SU-DHL-6 (cell line): ENCODE measurements at regions not wholly inside any gene's neighbourhood (a gene's known extent, or its start where the extent isn't known, plus 50 kb on each side); places are given as distances from the start of the nearest gene placed in this dataset.

ENCODE experiments used
- H2AFZ ChIP-seq: fragments of 200-600 bp; sonication (generic); 2 replicates; pipeline ENCODE4 v1.6.1; 2014; ENCODE audit warnings: low read depth, mild to moderate bottlenecking, moderate library complexity, mixed read lengths, antibody characterized with exemption, low read length; ENCODE audit not compliant: severe bottlenecking
- H3F3A ChIP-seq: fragments of 200-600 bp; shearing (Covaris generic); 2 replicates; pipeline ENCODE4 v1.6.0; 2016; ENCODE audit warnings: antibody characterized with exemption, mild to moderate bottlenecking; ENCODE audit not compliant: insufficient read depth
- H3K27ac ChIP-seq: fragments of 200-600 bp; sonication (generic); 2 replicates; pipeline ENCODE4 v1.5.1; 2016; ENCODE audit warnings: low read depth, mild to moderate bottlenecking, low read length, moderate library complexity, mixed read lengths
- H3K27me3 ChIP-seq: fragments of 200-600 bp; sonication (generic), shearing (Covaris generic); 2 replicates; pipeline ENCODE4 v1.6.0; 2014; ENCODE audit warnings: mild to moderate bottlenecking, low read length
- H3K36me3 ChIP-seq: fragments of 200-600 bp; sonication (generic); 2 replicates; pipeline ENCODE4 v1.6.1; 2014; ENCODE audit warnings: mild to moderate bottlenecking, low read length, mixed read lengths
- H3K4me2 ChIP-seq: fragments of 300-600, 200-600 bp; shearing (Covaris generic), sonication (generic); 2 replicates; pipeline ENCODE4 v1.6.0; 2014; ENCODE audit warnings: low read length, low read depth, mild to moderate bottlenecking; ENCODE audit not compliant: poor library complexity, severe bottlenecking
- H3K4me3 ChIP-seq: fragments of 200-600 bp; sonication (generic); 2 replicates; pipeline ENCODE4 v1.5.1; 2014; ENCODE audit warnings: antibody characterized with exemption, low read length, mild to moderate bottlenecking, mixed read lengths; ENCODE audit not compliant: insufficient read depth, poor library complexity, severe bottlenecking
- H3K79me2 ChIP-seq: fragments of 200-600 bp; sonication (generic); 2 replicates; pipeline ENCODE4 v1.6.1; 2014; ENCODE audit warnings: mild to moderate bottlenecking, low read length, moderate library complexity; ENCODE audit not compliant: insufficient read depth
- H3K9ac ChIP-seq: fragments of 200-600 bp; sonication (generic); 2 replicates; pipeline ENCODE4 v1.7.0; 2014; ENCODE audit warnings: mild to moderate bottlenecking, low read length
- H3K9me2 ChIP-seq: fragments of 200-600 bp; sonication (generic); replicated peaks from 2 replicates; pipeline ENCODE4 v1.6.1; 2014; ENCODE audit warnings: low read length; ENCODE audit not compliant: insufficient read depth
- H3K9me3 ChIP-seq: fragments of 200-600 bp; sonication (generic); 2 replicates; pipeline ENCODE4 v1.6.1; 2014; ENCODE audit warnings: low read length, mixed read lengths; ENCODE audit not compliant: insufficient read depth
- H4K20me1 ChIP-seq: fragments of 200-600 bp; sonication (generic); 2 replicates; pipeline ENCODE4 v1.6.1; 2014; ENCODE audit warnings: low read depth, mild to moderate bottlenecking, antibody characterized with exemption, low read length, moderate library complexity, mixed read lengths
- CTCF ChIP-seq: fragments of 200-600 bp; sonication (generic); IDR thresholded peaks from one replicate; pipeline ENCODE4 v1.5.1; 2017; ENCODE audit warnings: antibody characterized with exemption, mild to moderate bottlenecking, low read length, moderate library complexity; ENCODE audit not compliant: insufficient read depth, poor library complexity, severe bottlenecking
- EZH2phosphoT487 ChIP-seq: fragments of 200-600 bp; sonication (generic), shearing (Covaris generic); conservative IDR thresholded peaks from 2 replicates; pipeline ENCODE4 v1.6.1; 2018; ENCODE audit warnings: mild to moderate bottlenecking, antibody characterized with exemption, low read length, moderate library complexity, mixed read lengths

GRCh38 chr3:16740515-16740914 is 135.3 kb upstream of the DAZL start:
- Histone ChIP-seq H3K9me2 (no peaks in the 10 kb centered on the region), H3K79me2 (no peaks in the 10 kb centered on the region), H3K9ac (no peak overlapping the region), H3K27me3 (no peaks in the 10 kb centered on the region), H2AFZ (no peak overlapping the region), H3K36me3 (peaks cover 2% of the 10 kb centered on the region; the same call in 1 of the 2 replicates), H3F3A (no peaks in the 10 kb centered on the region), H3K27ac (no peak overlapping the region), H4K20me1 (no peaks in the 10 kb centered on the region), H3K4me3 (no peak overlapping the region), H3K9me3 (no peaks in the 10 kb centered on the region), H3K4me2 (no peak overlapping the region)
- TF ChIP-seq EZH2phosphoT487 (no peak), CTCF (no peak)

GRCh38 chr3:16741103-16741758 is 136.0 kb upstream of the DAZL start:
- no peaks in the 10 kb centered on the region for H3K9me3 ChIP-seq
- TF ChIP-seq EZH2phosphoT487 (no peak), CTCF (no peak)
- no peak overlapping the region for H3K27ac ChIP-seq

GRCh38 chr3:16741890-16742289 is 136.7 kb upstream of the DAZL start:
- Histone ChIP-seq H3K4me3 (no peak overlapping the region), H3K9me3 (no peaks in the 10 kb centered on the region), H3K9me2 (no peaks in the 10 kb centered on the region), H3K79me2 (no peaks in the 10 kb centered on the region), H3K9ac (no peak overlapping the region), H3F3A (no peaks in the 10 kb centered on the region), H3K27ac (no peak overlapping the region), H3K4me2 (no peak overlapping the region), H4K20me1 (no peaks in the 10 kb centered on the region), H2AFZ (no peak overlapping the region), H3K36me3 (peaks cover 2% of the 10 kb centered on the region; the same call in 1 of the 2 replicates), H3K27me3 (no peaks in the 10 kb centered on the region)
- TF ChIP-seq CTCF = no peak
- no peak for TF ChIP-seq EZH2phosphoT487

More at GRCh38 chr3:16741103-16741758, 136.0 kb upstream of the DAZL start:
- H3K9me2 ChIP-seq = no peaks in the 10 kb centered on the region
- no peaks in the 10 kb centered on the region for H3K79me2 ChIP-seq
- H2AFZ ChIP-seq = no peak overlapping the region
- no peaks in the 10 kb centered on the region for H3F3A ChIP-seq
- no peaks in the 10 kb centered on the region for H3K27me3 ChIP-seq
- no peaks in the 10 kb centered on the region for H4K20me1 ChIP-seq
- no peak overlapping the region for H3K9ac ChIP-seq
- no peak overlapping the region for H3K4me2 ChIP-seq
- peaks cover 2% of the 10 kb centered on the region; the same call in 1 of the 2 replicates for H3K36me3 ChIP-seq
- H3K4me3 ChIP-seq = no peak overlapping the region
